ENCODE measurements at regions not wholly inside any gene's neighbourhood (a gene's known extent, or its start where the extent isn't known, plus 50 kb on each side); places are given as distances from the start of the nearest gene placed in this dataset.

- Histone ChIP-seq H3K27me3 (ENCODE audit: low read length) (no peaks in the 10 kb centered on the region; the same call in 1 of the 2 replicates), H3K36me3 (ENCODE audit: low read depth, low read length) (no peaks in the 10 kb centered on the region), H3F3A (ENCODE audit: low read length, unreplicated experiment) (no peaks in the 10 kb centered on the region), H3K4me3 (ENCODE audit: low read length) (no peak overlapping the region), H3K79me2 (ENCODE audit: low read length) (no peaks in the 10 kb centered on the region), H3K9me2 (replicated peaks; ENCODE audit: low read length) (no peaks in the 10 kb centered on the region), H2AFZ (ENCODE audit: low read length) (no peak overlapping the region), H3K4me2 (ENCODE audit: low read length) (no peak overlapping the region), H4K20me1 (ENCODE audit: low read length) (no peaks in the 10 kb centered on the region), H3K27ac (ENCODE audit: low read length) (no peak overlapping the region), H3K9me3 (ENCODE audit: low read length) (no peaks in the 10 kb centered on the region), H3K4me1 (ENCODE audit: insufficient read depth, low read length) (no peaks in the 10 kb centered on the region), H3K9ac (ENCODE audit: low read length) (no peak overlapping the region)
- ATAC-seq, result no peak
- no TSS peak for BruUV-seq (replicated peaks)
- intact Hi-C loops (cut with micrococcal nuclease), result no loop called here
- no peak for TF ChIP-seq EZH2phosphoT487 (IDR thresholded peaks at IDR 0.05; ENCODE audit: borderline replicate concordance, low read length)
- no peak for TF ChIP-seq CTCF (conservative IDR thresholded peaks at IDR 0.05; ENCODE audit: low read depth, low read length)
- TF ChIP-seq EZH2 (IDR thresholded peaks at IDR 0.05; ENCODE audit: low read length, unreplicated experiment), result no peak
- ChIA-PET CTCF (no interaction called here), POLR2A (ENCODE audit: unreplicated experiment) (no interaction called here)
- no peak for DNase-seq
These were observed 551.9 kb upstream of the SLC10A2 start for GRCh38 chr13:103618151-103618550.

- no peak overlapping the region for H3K9ac ChIP-seq (ENCODE audit: low read length)
- BruUV-seq (replicated peaks), result no TSS peak
- TF ChIP-seq CTCF (conservative IDR thresholded peaks at IDR 0.05; ENCODE audit: low read depth, low read length), result no peak
- no peak for TF ChIP-seq EZH2phosphoT487 (IDR thresholded peaks at IDR 0.05; ENCODE audit: borderline replicate concordance, low read length)
- TF ChIP-seq EZH2 (IDR thresholded peaks at IDR 0.05; ENCODE audit: low read length, unreplicated experiment), result no peak
- ChIA-PET CTCF (no interaction called here), POLR2A (ENCODE audit: unreplicated experiment) (no interaction called here)
- H3K9me2 ChIP-seq (replicated peaks; ENCODE audit: low read length), result no peaks in the 10 kb centered on the region
- H3K27ac ChIP-seq (ENCODE audit: low read length), result no peak overlapping the region
- H3K4me3 ChIP-seq (ENCODE audit: low read length), result no peak overlapping the region
- no peak overlapping the region for H2AFZ ChIP-seq (ENCODE audit: low read length)
- no peak for DNase-seq
- no peak for ATAC-seq
- intact Hi-C loops (cut with micrococcal nuclease), result no loop called here
- H3K27me3 ChIP-seq (ENCODE audit: low read length), result peaks cover 2% of the 10 kb centered on the region; the same call in 1 of the 2 replicates
- H4K20me1 ChIP-seq (ENCODE audit: low read length), result no peaks in the 10 kb centered on the region
- no peak overlapping the region for H3K4me2 ChIP-seq (ENCODE audit: low read length)
- H3K36me3 ChIP-seq (ENCODE audit: low read depth, low read length), result no peaks in the 10 kb centered on the region
- no peaks in the 10 kb centered on the region for H3K9me3 ChIP-seq (ENCODE audit: low read length)
- H3F3A ChIP-seq (ENCODE audit: low read length, unreplicated experiment), result no peaks in the 10 kb centered on the region
- H3K79me2 ChIP-seq (ENCODE audit: low read length), result no peaks in the 10 kb centered on the region
- no peaks in the 10 kb centered on the region for H3K4me1 ChIP-seq (ENCODE audit: insufficient read depth, low read length)
These were observed 549.6 kb upstream of the SLC10A2 start for GRCh38 chr13:103615771-103616170.

- BruUV-seq (replicated peaks), result no TSS peak
- intact Hi-C loops (cut with micrococcal nuclease), result no loop called here
- DNase-seq (no peak), ATAC-seq (no peak)
- no peak overlapping the region for H3K4me2 ChIP-seq (ENCODE audit: low read length)
- CTCF ChIA-PET, result no interaction called here
- no peak overlapping the region for H3K9ac ChIP-seq (ENCODE audit: low read length)
- H3K79me2 ChIP-seq (ENCODE audit: low read length), result no peaks in the 10 kb centered on the region
- H3K9me2 ChIP-seq (replicated peaks; ENCODE audit: low read length), result no peaks in the 10 kb centered on the region
- no peak overlapping the region for H3K27ac ChIP-seq (ENCODE audit: low read length)
- no peak overlapping the region for H2AFZ ChIP-seq (ENCODE audit: low read length)
- H3K4me3 ChIP-seq (ENCODE audit: low read length), result no peak overlapping the region
- H4K20me1 ChIP-seq (ENCODE audit: low read length), result no peaks in the 10 kb centered on the region
- H3K9me3 ChIP-seq (ENCODE audit: low read length), result no peaks in the 10 kb centered on the region
- peaks cover 7% of the 10 kb centered on the region; the same call in 1 of the 2 replicates for H3K27me3 ChIP-seq (ENCODE audit: low read length)
- no peak for TF ChIP-seq EZH2 (IDR thresholded peaks at IDR 0.05; ENCODE audit: low read length, unreplicated experiment)
- TF ChIP-seq EZH2phosphoT487 (IDR thresholded peaks at IDR 0.05; ENCODE audit: borderline replicate concordance, low read length), result no peak
- no peak for TF ChIP-seq CTCF (conservative IDR thresholded peaks at IDR 0.05; ENCODE audit: low read depth, low read length)
- no peaks in the 10 kb centered on the region for H3F3A ChIP-seq (ENCODE audit: low read length, unreplicated experiment)
- no peaks in the 10 kb centered on the region for H3K4me1 ChIP-seq (ENCODE audit: insufficient read depth, low read length)
- POLR2A ChIA-PET (ENCODE audit: unreplicated experiment), result no interaction called here
- H3K36me3 ChIP-seq (ENCODE audit: low read depth, low read length), result no peaks in the 10 kb centered on the region
These were observed 548.5 kb upstream of the SLC10A2 start for GRCh38 chr13:103614761-103615160.
